Lower leg skin (tissue), 4 donors: ENCODE measurements at regions not wholly inside any gene's neighbourhood (a gene's known extent, or its start where the extent isn't known, plus 50 kb on each side); places are given as distances from the start of the nearest gene placed in this dataset.
"Not testable (repeated sequence)": the region's sequence is repeated elsewhere in the genome, so short reads cannot be mapped to it uniquely, and the experiment has no call there.

Experiments
- DNase-seq, 2 donors: peaks; one replicate each; pipeline ENCODE4 v3.0.0-alpha.2; 2019; ENCODE audit warnings: low spot score in 2 of 2
- H3K4me3 ChIP-seq: fragments of 200-600 bp; sonication (generic); 2 replicates; pipeline ENCODE4 v1.5.1; 2017; ENCODE audit warnings: mild to moderate bottlenecking, low read depth; ENCODE audit not compliant: poor library complexity, severe bottlenecking
- POLR2A ChIP-seq, 2 donors: fragments of 450-650 bp; IDR thresholded peaks; one replicate each; pipeline ENCODE4 v1.6.1; 2016 to 2017; ENCODE audit warnings: antibody characterized with exemption in 2 of 2, mild to moderate bottlenecking in 1 of 2, moderate library complexity in 1 of 2
- WGBS, 2 donors: methylation state at CpG; one replicate each; pipeline ENCODE4 v1.1.5; 2018; 5-methylcytosine and 5-hydroxymethylcytosine counted together
- intact Hi-C: fragments of 100-400 bp; cut with DNase I; formaldehyde crosslinking; loops from one replicate; pipeline ENCODE4 v1.15.0; 2023; ENCODE audit warnings: low total_unique reads
- TF ChIP-seq, protein P1 (sequence below), 3 donors: fragments of 450-650 bp; IDR thresholded peaks; one replicate each; pipeline ENCODE4 v1.5.1; 2016; ENCODE audit warnings: antibody characterized with exemption in 3 of 3, mild to moderate bottlenecking in 3 of 3, moderate library complexity in 2 of 3

DNA sequence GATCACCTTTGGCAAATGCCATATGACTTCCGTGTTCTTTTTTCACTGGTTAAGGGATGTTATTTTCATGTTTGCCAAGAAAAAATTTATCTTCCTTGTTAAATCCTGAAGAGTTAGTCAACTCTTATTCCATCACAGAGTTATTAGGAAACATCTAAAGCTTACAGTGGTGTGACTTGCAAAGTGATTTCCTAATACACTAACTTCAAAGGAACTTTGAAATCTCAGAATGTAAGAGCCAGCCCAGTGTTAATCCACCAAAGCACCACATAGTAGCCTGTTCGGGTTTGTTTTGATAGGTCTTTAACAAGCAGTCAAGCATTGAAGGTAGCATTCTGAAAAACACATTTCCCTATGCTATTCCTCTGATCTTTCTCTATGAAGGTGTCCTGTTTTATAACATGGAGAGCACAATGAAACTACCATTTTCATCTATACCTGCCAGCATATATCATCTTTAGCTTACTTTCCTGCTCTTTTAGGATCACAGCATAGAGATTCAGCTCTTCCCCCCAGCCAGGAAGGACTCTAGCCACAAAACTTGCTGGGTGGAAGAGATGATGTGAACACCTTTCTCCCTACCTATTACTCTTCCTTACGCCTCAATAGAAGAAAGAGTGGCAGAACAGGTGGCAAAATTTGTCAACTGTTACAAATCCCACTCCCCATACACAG is 82.4 kb upstream of the MAGI3 start:
- H3K4me3 ChIP-seq = no peak overlapping the region
- no peak for TF ChIP-seq POLR2A (IDR thresholded peaks at IDR 0.05)
- TF ChIP-seq, protein P1, sequence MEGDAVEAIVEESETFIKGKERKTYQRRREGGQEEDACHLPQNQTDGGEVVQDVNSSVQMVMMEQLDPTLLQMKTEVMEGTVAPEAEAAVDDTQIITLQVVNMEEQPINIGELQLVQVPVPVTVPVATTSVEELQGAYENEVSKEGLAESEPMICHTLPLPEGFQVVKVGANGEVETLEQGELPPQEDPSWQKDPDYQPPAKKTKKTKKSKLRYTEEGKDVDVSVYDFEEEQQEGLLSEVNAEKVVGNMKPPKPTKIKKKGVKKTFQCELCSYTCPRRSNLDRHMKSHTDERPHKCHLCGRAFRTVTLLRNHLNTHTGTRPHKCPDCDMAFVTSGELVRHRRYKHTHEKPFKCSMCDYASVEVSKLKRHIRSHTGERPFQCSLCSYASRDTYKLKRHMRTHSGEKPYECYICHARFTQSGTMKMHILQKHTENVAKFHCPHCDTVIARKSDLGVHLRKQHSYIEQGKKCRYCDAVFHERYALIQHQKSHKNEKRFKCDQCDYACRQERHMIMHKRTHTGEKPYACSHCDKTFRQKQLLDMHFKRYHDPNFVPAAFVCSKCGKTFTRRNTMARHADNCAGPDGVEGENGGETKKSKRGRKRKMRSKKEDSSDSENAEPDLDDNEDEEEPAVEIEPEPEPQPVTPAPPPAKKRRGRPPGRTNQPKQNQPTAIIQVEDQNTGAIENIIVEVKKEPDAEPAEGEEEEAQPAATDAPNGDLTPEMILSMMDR (IDR thresholded peaks at IDR 0.05) = no peak
- intact Hi-C loops = no loop called here
- WGBS, 2 donors = 67 to 71% methylated on average over 3 of the region's 3 CpGs
- no peak for DNase-seq

- DNase-seq, intact Hi-C loops, H3K4me3 ChIP-seq: not testable (repeated sequence)
- 96 to 100% methylated on average over 1 of the region's 1 CpG for WGBS, 2 donors
These were observed 77.7 kb upstream of the MAGI3 start for GRCh38 chr1:113312651-113313050.

- intact Hi-C loops = no loop called here
- WGBS, 2 donors = 95% methylated on average over 3 of the region's 3 CpGs
- no peak for DNase-seq
- TF ChIP-seq POLR2A (IDR thresholded peaks at IDR 0.05) = no peak
- TF ChIP-seq, protein P1 (IDR thresholded peaks at IDR 0.05) = no peak
- H3K4me3 ChIP-seq = no peak overlapping the region
These were observed 75.7 kb upstream of the MAGI3 start for GRCh38 chr1:113314600-113314999.

DNA sequence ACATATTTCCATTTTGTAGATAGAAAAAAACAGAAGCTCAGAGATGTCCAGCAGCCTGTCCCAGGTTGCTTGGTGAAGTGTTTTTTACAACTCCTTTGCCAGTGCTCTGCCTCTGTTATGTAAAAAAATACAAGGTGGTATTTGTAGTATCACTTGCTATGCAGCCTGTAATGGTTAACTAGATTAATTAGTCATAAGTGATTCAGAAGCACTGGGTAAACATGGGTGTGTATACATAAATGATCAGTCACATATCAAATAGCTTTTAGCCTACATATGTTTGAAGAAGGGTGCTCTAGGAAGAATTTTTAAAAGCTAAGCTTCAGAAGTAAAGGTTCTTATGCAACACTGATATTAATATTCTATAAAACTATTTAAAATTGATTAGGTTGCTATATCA is 70.0 kb upstream of the MAGI3 start:
- no peak for DNase-seq
- intact Hi-C loops = no loop called here
- no peak overlapping the region for H3K4me3 ChIP-seq
- TF ChIP-seq POLR2A (IDR thresholded peaks at IDR 0.05) = no peak

DNA sequence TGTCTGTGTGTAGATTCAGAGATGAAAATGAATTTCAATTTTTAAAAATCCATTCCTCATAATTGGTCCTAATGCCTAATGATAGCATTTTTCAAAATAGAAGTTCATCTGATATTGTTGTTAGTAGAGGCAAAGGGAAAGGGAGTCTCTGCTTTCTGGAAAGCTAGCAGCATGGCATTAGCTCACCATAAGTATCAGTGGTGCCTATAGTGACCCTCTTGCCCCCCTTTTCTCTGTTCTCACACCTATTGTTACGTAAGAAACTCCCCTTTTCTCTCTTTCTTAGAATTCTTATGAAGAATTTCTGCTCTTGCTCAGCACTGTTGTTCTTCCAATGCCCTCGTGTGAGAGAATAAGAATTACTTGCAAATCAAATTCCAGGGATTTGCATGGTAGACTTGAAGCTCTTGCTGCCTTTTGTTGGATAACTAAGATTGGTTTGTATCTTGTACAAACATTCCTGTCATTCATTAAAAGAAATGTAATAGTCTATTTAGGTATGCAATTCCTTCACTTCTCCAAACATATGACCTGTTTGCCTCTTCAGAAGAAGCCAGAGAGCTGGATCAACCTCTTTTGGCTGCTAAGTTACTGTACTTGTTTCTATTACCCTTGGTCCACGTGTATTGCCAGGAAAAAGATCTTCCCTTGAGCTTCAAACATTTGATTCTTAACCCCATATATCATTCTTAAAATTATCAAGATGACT is 69.2 kb upstream of the MAGI3 start:
- intact Hi-C loops = no loop called here
- no peak for DNase-seq
- 15 to 45% methylated on average over 3 of the region's 3 CpGs for WGBS, 2 donors
- no peak overlapping the region for H3K4me3 ChIP-seq
- TF ChIP-seq, protein P1 (IDR thresholded peaks at IDR 0.05) = no peak
- no peak for TF ChIP-seq POLR2A (IDR thresholded peaks at IDR 0.05)

GRCh38 chr1:113321771-113322387 is 68.4 kb upstream of the MAGI3 start:
- 77 to 83% methylated on average over 3 of the region's 3 CpGs for WGBS, 2 donors
- TF ChIP-seq, protein P1 (IDR thresholded peaks at IDR 0.05) = no peak
- no peak for TF ChIP-seq POLR2A (IDR thresholded peaks at IDR 0.05)
- DNase-seq = no peak
- no peak overlapping the region for H3K4me3 ChIP-seq
- intact Hi-C loops = no loop called here
